ENCODE measurements at regions not wholly inside any gene's neighbourhood (a gene's known extent, or its start where the extent isn't known, plus 50 kb on each side); places are given as distances from the start of the nearest gene placed in this dataset.

- TF ChIP-seq CTCF (IDR thresholded peaks at IDR 0.05): no peak
- no peak for TF ChIP-seq POLR2A (IDR thresholded peaks at IDR 0.05)
- no peak for TF ChIP-seq POLR2AphosphoS5 (IDR thresholded peaks at IDR 0.05; ENCODE audit: insufficient read depth in 1 of 2, low read depth in 1 of 2)
Measured at GRCh38 chr11:59281177-59281576, 68.5 kb upstream of the MPEG1 start.
